Trophoblast cell (in vitro differentiated cells and primary cell): ENCODE measurements at regions not wholly inside any gene's neighbourhood (a gene's known extent, or its start where the extent isn't known, plus 50 kb on each side); places are given as distances from the start of the nearest gene placed in this dataset.

Experiments used
- DNase-seq, 2 donors: peaks; one replicate each; pipeline ENCODE4 v3.0.0-alpha.2; 2016
- H2AFZ ChIP-seq: 2 replicates; pipeline ENCODE4 v1.6.1; 2013; ENCODE audit warnings: low read length, moderate library complexity, mild to moderate bottlenecking; ENCODE audit not compliant: insufficient read depth, poor library complexity
- H2AK5ac ChIP-seq: 2 replicates; pipeline ENCODE4 v1.6.1; 2013; ENCODE audit warnings: mild to moderate bottlenecking, low read length
- H2BK120ac ChIP-seq: 2 replicates; pipeline ENCODE4 v1.6.1; 2013; ENCODE audit warnings: low read length, mild to moderate bottlenecking, moderate library complexity; ENCODE audit not compliant: insufficient read depth, poor library complexity
- H2BK12ac ChIP-seq: 2 replicates; pipeline ENCODE4 v1.6.1; 2013; ENCODE audit warnings: mild to moderate bottlenecking, low read length, moderate library complexity
- H2BK5ac ChIP-seq: 2 replicates; pipeline ENCODE4 v1.6.1; 2013; ENCODE audit warnings: low read length, low read depth, moderate library complexity, mild to moderate bottlenecking; ENCODE audit not compliant: poor library complexity
- H3K14ac ChIP-seq: 2 replicates; pipeline ENCODE4 v1.6.1; 2013; ENCODE audit warnings: mild to moderate bottlenecking, low read length
- H3K18ac ChIP-seq: 2 replicates; pipeline ENCODE4 v1.6.1; 2013; ENCODE audit warnings: mild to moderate bottlenecking, low read length
- H3K23ac ChIP-seq: 2 replicates; pipeline ENCODE4 v1.6.1; 2013; ENCODE audit warnings: low read length
- H3K27ac ChIP-seq: 2 replicates; pipeline ENCODE4 v1.5.1; 2013; ENCODE audit warnings: low read depth, mild to moderate bottlenecking, inconsistent platforms, low read length, moderate library complexity
- H3K27me3 ChIP-seq: 2 replicates; pipeline ENCODE4 v1.6.1; 2013; ENCODE audit warnings: inconsistent platforms, mild to moderate bottlenecking, low read length, moderate library complexity; ENCODE audit not compliant: insufficient read depth
- H3K36me3 ChIP-seq, 2 experiments: 1 replicate in 1 of 2; 2 replicates in 1 of 2; pipeline ENCODE4 v1.6.1; 2013; ENCODE audit warnings: low read length in 2 of 2, mild to moderate bottlenecking in 2 of 2, moderate library complexity in 1 of 2; ENCODE audit not compliant: insufficient read depth in 2 of 2, control insufficient read depth in 1 of 2
- H3K4ac ChIP-seq: 2 replicates; pipeline ENCODE4 v1.6.1; 2013; ENCODE audit warnings: low read depth, mild to moderate bottlenecking, low read length, moderate library complexity
- H3K4me1 ChIP-seq, 2 experiments: 1 replicate in 1 of 2; 2 replicates in 1 of 2; pipeline ENCODE4 v1.6.1; 2013; ENCODE audit warnings: low read length in 2 of 2, mild to moderate bottlenecking in 2 of 2, moderate library complexity in 1 of 2; ENCODE audit not compliant: insufficient read depth in 2 of 2, control insufficient read depth in 1 of 2
- H3K4me2 ChIP-seq: 2 replicates; pipeline ENCODE4 v1.6.1; 2013; ENCODE audit warnings: inconsistent platforms, mild to moderate bottlenecking, low read length, moderate library complexity
- H3K4me3 ChIP-seq: 2 replicates; pipeline ENCODE4 v1.5.1; 2013; ENCODE audit warnings: mild to moderate bottlenecking, low read depth, low read length, inconsistent platforms
- H3K79me1 ChIP-seq: one replicate; pipeline ENCODE4 v1.6.1; 2013; ENCODE audit warnings: low read length
- H3K79me2 ChIP-seq: 2 replicates; pipeline ENCODE4 v1.6.1; 2013; ENCODE audit warnings: low read length, mild to moderate bottlenecking; ENCODE audit not compliant: control insufficient read depth, insufficient read depth, poor library complexity
- H3K9ac ChIP-seq: 2 replicates; pipeline ENCODE4 v1.6.1; 2013; ENCODE audit warnings: mild to moderate bottlenecking, low read length
- H3K9me3 ChIP-seq: 2 replicates; pipeline ENCODE4 v1.6.1; 2013; ENCODE audit warnings: low read depth, mild to moderate bottlenecking, control low read depth, inconsistent platforms, low read length; ENCODE audit not compliant: insufficient read depth
- H4K12ac ChIP-seq: 2 replicates; pipeline ENCODE4 v1.6.1; 2013; ENCODE audit warnings: low read depth, mild to moderate bottlenecking, low read length, moderate library complexity
- H4K8ac ChIP-seq: 2 replicates; pipeline ENCODE4 v1.6.1; 2013; ENCODE audit warnings: low read depth, mild to moderate bottlenecking, low read length, moderate library complexity
- H4K91ac ChIP-seq: one replicate; pipeline ENCODE4 v1.6.1; 2013; ENCODE audit warnings: low read depth, mild to moderate bottlenecking, low read length, moderate library complexity
- WGBS: extraction: QIAGEN DNeasy Blood & Tissue Kit; methylation state at CpG from one replicate; pipeline ENCODE4 v1.1.7; 2013; ENCODE audit warnings: missing lambda C conversion rate; ENCODE audit not compliant: insufficient read length, insufficient coverage; ENCODE audit errors: extremely low coverage; 5-methylcytosine and 5-hydroxymethylcytosine counted together

- no peaks in the 10 kb centered on the region for H3K9me3 ChIP-seq
- H4K12ac ChIP-seq = no peak overlapping the region
- H2AFZ ChIP-seq = no peak overlapping the region
- no peak overlapping the region for H3K4ac ChIP-seq
- no CpG with 5 or more reads among the region's 1 CpG for WGBS
- H2AK5ac ChIP-seq = no peak overlapping the region
- H4K91ac ChIP-seq = no peak overlapping the region
- DNase-seq = peak in 1 of 2 donors; percentile 25
- peak overlapping the region; percentile 71 for H2BK12ac ChIP-seq
- no peak overlapping the region for H3K9ac ChIP-seq
- H3K23ac ChIP-seq = no peak overlapping the region
- H3K27me3 ChIP-seq = no peaks in the 10 kb centered on the region
- H3K27ac ChIP-seq = peak overlapping the region; percentile 26
- peaks cover 9% of the 10 kb centered on the region for H3K79me1 ChIP-seq
- H2BK120ac ChIP-seq = no peak overlapping the region
- H3K79me2 ChIP-seq = no peaks in the 10 kb centered on the region
- no peak overlapping the region for H3K4me3 ChIP-seq
- no peaks in the 10 kb centered on the region for H3K36me3 ChIP-seq
- H4K8ac ChIP-seq = no peak overlapping the region
- peaks cover 0 to 11% of the 10 kb centered on the region in 2 experiments for H3K4me1 ChIP-seq
- no peak overlapping the region for H2BK5ac ChIP-seq
- H3K4me2 ChIP-seq = no peak overlapping the region
- no peak overlapping the region for H3K18ac ChIP-seq
- no peak overlapping the region for H3K14ac ChIP-seq
These were observed 59.8 kb upstream of the SNX2 start for GRCh38 chr5:122715095-122715494.

DNA sequence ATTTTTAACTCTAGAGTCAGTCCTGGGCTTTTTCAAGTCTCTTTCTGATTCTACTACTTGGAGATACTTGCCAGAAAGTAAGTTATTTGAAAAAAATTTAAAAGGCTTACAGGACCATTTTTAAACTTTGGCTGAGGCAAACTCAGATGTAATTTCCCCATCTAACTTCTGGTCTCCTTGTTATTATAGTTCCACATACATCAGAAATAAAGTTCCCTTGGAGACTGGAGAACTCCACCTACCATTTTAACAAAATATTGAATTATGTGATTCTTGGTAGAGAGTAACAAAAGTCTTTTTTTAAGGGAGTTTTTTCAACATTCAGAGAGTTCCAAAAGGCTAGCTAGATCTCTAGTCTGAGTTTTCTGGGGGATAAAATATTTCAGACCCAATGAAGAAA lies 56.3 kb upstream of the SNX2 start:
- Histone ChIP-seq H3K18ac (no peak overlapping the region), H4K12ac (no peak overlapping the region), H2AK5ac (no peak overlapping the region), H2BK5ac (no peak overlapping the region), H3K14ac (no peak overlapping the region), H3K36me3 (no peaks in the 10 kb centered on the region), H4K8ac (no peak overlapping the region), H3K4me3 (no peak overlapping the region), H3K27me3 (no peaks in the 10 kb centered on the region), H3K27ac (no peak overlapping the region), H3K79me1 (peaks cover 9% of the 10 kb centered on the region), H4K91ac (no peak overlapping the region), H3K4me1 (peaks cover 0 to 11% of the 10 kb centered on the region in 2 experiments), H3K4me2 (no peak overlapping the region), H3K9ac (no peak overlapping the region), H2BK120ac (no peak overlapping the region), H3K4ac (no peak overlapping the region), H2AFZ (no peak overlapping the region), H3K23ac (no peak overlapping the region), H3K79me2 (no peaks in the 10 kb centered on the region), H3K9me3 (no peaks in the 10 kb centered on the region), H2BK12ac (no peak overlapping the region)
- no peak for DNase-seq

GRCh38 chr5:122719991-122720746 lies 54.7 kb upstream of the SNX2 start:
- WGBS = no CpG with 5 or more reads among the region's 3 CpGs
- H3K79me2 ChIP-seq = no peaks in the 10 kb centered on the region
- no peaks in the 10 kb centered on the region for H3K36me3 ChIP-seq
- no peak overlapping the region for H4K8ac ChIP-seq
- H3K4me2 ChIP-seq = no peak overlapping the region
- H2AK5ac ChIP-seq = no peak overlapping the region
- H3K27me3 ChIP-seq = no peaks in the 10 kb centered on the region
- no peak overlapping the region for H4K12ac ChIP-seq
- H3K4me1 ChIP-seq = peaks cover 0 to 9% of the 10 kb centered on the region in 2 experiments
- H2BK5ac ChIP-seq = no peak overlapping the region
- H3K18ac ChIP-seq = no peak overlapping the region
- no peak overlapping the region for H2AFZ ChIP-seq
- H3K79me1 ChIP-seq = peaks cover 7% of the 10 kb centered on the region
- no peak overlapping the region for H3K27ac ChIP-seq
- no peak overlapping the region for H3K23ac ChIP-seq
- H4K91ac ChIP-seq = no peak overlapping the region
- H2BK120ac ChIP-seq = no peak overlapping the region
- H3K14ac ChIP-seq = no peak overlapping the region
- no peak overlapping the region for H3K4me3 ChIP-seq
- no peak overlapping the region for H3K4ac ChIP-seq
- no peak overlapping the region for H3K9ac ChIP-seq
- no peaks in the 10 kb centered on the region for H3K9me3 ChIP-seq
- DNase-seq = no peak
- H2BK12ac ChIP-seq = no peak overlapping the region

- H3K4me3 ChIP-seq = no peak overlapping the region
- no peak overlapping the region for H2BK12ac ChIP-seq
- no peak overlapping the region for H2BK120ac ChIP-seq
- H2AK5ac ChIP-seq = no peak overlapping the region
- H3K9me3 ChIP-seq = no peaks in the 10 kb centered on the region
- H4K12ac ChIP-seq = no peak overlapping the region
- no peak overlapping the region for H4K8ac ChIP-seq
- WGBS = no CpG with 5 or more reads among the region's 3 CpGs
- H4K91ac ChIP-seq = no peak overlapping the region
- no peak overlapping the region for H3K9ac ChIP-seq
- no peak overlapping the region for H3K27ac ChIP-seq
- H3K27me3 ChIP-seq = no peaks in the 10 kb centered on the region
- H2AFZ ChIP-seq = no peak overlapping the region
- no peaks in the 10 kb centered on the region for H3K36me3 ChIP-seq
- peaks cover 6% of the 10 kb centered on the region for H3K79me1 ChIP-seq
- H3K4ac ChIP-seq = no peak overlapping the region
- H3K18ac ChIP-seq = no peak overlapping the region
- no peak overlapping the region for H3K14ac ChIP-seq
- H3K23ac ChIP-seq = no peak overlapping the region
- H2BK5ac ChIP-seq = no peak overlapping the region
- no peak overlapping the region for H3K4me2 ChIP-seq
- no peaks in the 10 kb centered on the region for H3K79me2 ChIP-seq
- no peak for DNase-seq
- H3K4me1 ChIP-seq = peaks cover 0 to 8% of the 10 kb centered on the region in 2 experiments
These were observed 53.8 kb upstream of the SNX2 start for GRCh38 chr5:122721127-122721526.
